H1 (cell line): ENCODE measurements at regions not wholly inside any gene's neighbourhood (a gene's known extent, or its start where the extent isn't known, plus 50 kb on each side); places are given as distances from the start of the nearest gene placed in this dataset.

Experiments
- CTCF ChIA-PET: fragments of 300-600 bp; sonication (Branson Sonifier 250); formaldehyde crosslinking; loops from one replicate; lab custom pipeline; 2021; ENCODE audit not compliant: partially characterized antibody; lab: Charles Lee
- POLR2A ChIA-PET: fragments of 300-600 bp; sonication (Branson Sonifier 250); formaldehyde crosslinking; loops from one replicate; lab custom pipeline; 2021; ENCODE audit warnings: inconsistent platforms; ENCODE audit not compliant: partially characterized antibody; lab: Charles Lee
- DNase-seq, 2 experiments: peaks; one replicate each; pipeline versions ENCODE4 v3.0.0 to v3.0.0-alpha.2; 2010 to 2022; ENCODE audit warnings: low spot score in 2 of 2, low read depth in 1 of 2, mixed read lengths in 1 of 2
- FAIRE-seq: peaks from 2 replicates; lab custom pipeline; 2011; peaks lifted over from hg19 to GRCh38; lab: Jason Lieb, UNC
- H2AFZ ChIP-seq: 2 replicates; pipeline ENCODE4 v1.8.1; 2012; ENCODE audit warnings: low read length, inconsistent platforms
- H2AK5ac ChIP-seq: 2 replicates; pipeline ENCODE4 v1.6.1; 2013; ENCODE audit warnings: low read depth, low read length
- H2BK120ac ChIP-seq: replicated peaks from 2 replicates; pipeline ENCODE3; 2013; ENCODE audit warnings: low read depth, low read length, inconsistent platforms
- H2BK12ac ChIP-seq: 2 replicates; pipeline ENCODE4 v1.6.1; 2013; ENCODE audit warnings: low read depth, low read length
- H2BK15ac ChIP-seq: 2 replicates; pipeline ENCODE4 v1.6.1; 2013; ENCODE audit warnings: low read length
- H2BK20ac ChIP-seq: 2 replicates; pipeline ENCODE4 v1.6.1; 2013; ENCODE audit warnings: low read length
- H2BK5ac ChIP-seq: 2 replicates; pipeline ENCODE4 v1.6.1; 2013; ENCODE audit warnings: low read depth, low read length
- H3K14ac ChIP-seq: 2 replicates; pipeline ENCODE4 v1.6.1; 2013; ENCODE audit warnings: inconsistent platforms; ENCODE audit not compliant: insufficient read length
- H3K18ac ChIP-seq: 2 replicates; pipeline ENCODE4 v1.6.1; 2013; ENCODE audit warnings: low read length; ENCODE audit errors: extremely low read depth
- H3K23ac ChIP-seq: 2 replicates; pipeline ENCODE4 v1.6.1; 2013; ENCODE audit warnings: inconsistent platforms; ENCODE audit not compliant: insufficient read length
- H3K23me2 ChIP-seq: 2 replicates; pipeline ENCODE4 v1.6.1; 2013; ENCODE audit warnings: low read depth, low read length
- H3K27ac ChIP-seq: 2 replicates; pipeline ENCODE4 v1.6.1; 2011; ENCODE audit warnings: low read depth, low read length, inconsistent platforms
- H3K27me3 ChIP-seq, 4 experiments: replicated peaks in 1 of 4; 1 replicate in 1 of 4; 2 replicates in 3 of 4; pipeline versions ENCODE4 v1.6.1 to v1.8.1; 2011 to 2013; ENCODE audit warnings: low read length in 3 of 4, mild to moderate bottlenecking in 3 of 4, inconsistent platforms in 2 of 4, mixed read lengths in 2 of 4, moderate library complexity in 1 of 4; ENCODE audit not compliant: control insufficient read depth in 3 of 4, insufficient read depth in 3 of 4; ENCODE audit errors: extremely low read depth in 1 of 4
- H3K36me3 ChIP-seq, 4 experiments: 2 replicates each; pipeline versions ENCODE4 v1.6.1 to v1.8.1; 2011 to 2013; ENCODE audit warnings: mild to moderate bottlenecking in 4 of 4, low read length in 3 of 4, moderate library complexity in 2 of 4, control low read depth in 1 of 4, inconsistent platforms in 1 of 4; ENCODE audit not compliant: insufficient read depth in 4 of 4, control insufficient read depth in 2 of 4
- H3K4ac ChIP-seq: replicated peaks from 2 replicates; pipeline ENCODE3; 2013; ENCODE audit warnings: low read length, low read depth, mixed read lengths, inconsistent platforms; ENCODE audit not compliant: insufficient read length
- H3K4me1 ChIP-seq, 4 experiments: replicated peaks in 1 of 4; 1 replicate in 1 of 4; 2 replicates in 3 of 4; pipeline versions ENCODE4 v1.6.1 to v1.8.1; 2011 to 2013; ENCODE audit warnings: low read length in 3 of 4, inconsistent platforms in 2 of 4, mixed read lengths in 1 of 4; ENCODE audit not compliant: insufficient read depth in 4 of 4, control insufficient read depth in 3 of 4
- H3K4me2 ChIP-seq, 2 experiments: 2 replicates each; pipeline versions ENCODE4 v1.6.1 to v1.8.1; 2011 to 2013; ENCODE audit warnings: low read depth in 2 of 2, low read length in 2 of 2, control low read depth in 1 of 2, inconsistent platforms in 1 of 2, mild to moderate bottlenecking in 1 of 2; ENCODE audit not compliant: insufficient read depth in 1 of 2
- H3K4me3 ChIP-seq, 4 experiments: fragments of 200-600, 300-600 bp in 1 of 4; sonication (generic), shearing (Covaris generic), sonication (Bioruptor Twin) in 1 of 4; 2 replicates each; pipeline versions ENCODE4 v1.5.1 to v1.8.1; 2011 to 2016; ENCODE audit warnings: low read length in 4 of 4, low read depth in 3 of 4, control low read depth in 2 of 4, inconsistent platforms in 2 of 4, mild to moderate bottlenecking in 2 of 4, mixed read lengths in 1 of 4, moderate library complexity in 1 of 4; ENCODE audit not compliant: insufficient read depth in 2 of 4; ENCODE audit errors: extremely low read depth in 1 of 4
- H3K56ac ChIP-seq: replicated peaks from 2 replicates; pipeline ENCODE3; 2013; ENCODE audit warnings: low read depth, mild to moderate bottlenecking, mixed read lengths, low read length, inconsistent platforms; ENCODE audit not compliant: insufficient read length
- H3K79me1 ChIP-seq: 2 replicates; pipeline ENCODE4 v1.6.1; 2013; ENCODE audit warnings: low read depth, low read length, control low read depth
- H3K79me2 ChIP-seq, 2 experiments: 2 replicates each; pipeline versions ENCODE4 v1.6.1 to v1.8.1; 2012 to 2013; ENCODE audit warnings: low read length in 2 of 2, mild to moderate bottlenecking in 2 of 2, inconsistent platforms in 1 of 2; ENCODE audit not compliant: insufficient read depth in 2 of 2, control insufficient read depth in 1 of 2
- H3K9ac ChIP-seq, 4 experiments: replicated peaks in 1 of 4; 1 replicate in 1 of 4; 2 replicates in 3 of 4; pipeline versions ENCODE4 v1.6.1 to v1.8.1; 2011 to 2013; ENCODE audit warnings: low read depth in 3 of 4, low read length in 3 of 4, control low read depth in 2 of 4, mild to moderate bottlenecking in 2 of 4, moderate library complexity in 2 of 4, inconsistent platforms in 1 of 4; ENCODE audit errors: extremely low read depth in 1 of 4
- H3K9me3 ChIP-seq, 2 experiments: 2 replicates each; pipeline versions ENCODE4 v1.6.1 to v1.8.1; 2012 to 2013; ENCODE audit warnings: mild to moderate bottlenecking in 2 of 2, moderate library complexity in 2 of 2, control low read depth in 1 of 2, inconsistent platforms in 1 of 2, low read depth in 1 of 2, low read length in 1 of 2, mixed read lengths in 1 of 2; ENCODE audit not compliant: insufficient read depth in 2 of 2
- H4K20me1 ChIP-seq, 2 experiments: replicated peaks in 1 of 2; 2 replicates each; pipeline versions ENCODE3 to v1.8.1; 2011 to 2013; ENCODE audit warnings: inconsistent platforms in 2 of 2, low read length in 2 of 2, mild to moderate bottlenecking in 1 of 2; ENCODE audit not compliant: insufficient read depth in 2 of 2, control insufficient read depth in 1 of 2
- H4K5ac ChIP-seq: 2 replicates; pipeline ENCODE4 v1.6.1; 2013; ENCODE audit warnings: low read length, low read depth, mixed read lengths, inconsistent platforms; ENCODE audit not compliant: insufficient read length
- H4K8ac ChIP-seq: 2 replicates; pipeline ENCODE4 v1.8.0; 2013; ENCODE audit warnings: mild to moderate bottlenecking, moderate library complexity, low read length, inconsistent platforms; ENCODE audit not compliant: insufficient read depth; ENCODE audit errors: extremely low read depth
- H4K91ac ChIP-seq: replicated peaks from 2 replicates; pipeline ENCODE3; 2013; ENCODE audit warnings: low read length, mixed read lengths, inconsistent platforms; ENCODE audit not compliant: insufficient read length
- BRCA1 ChIP-seq: IDR thresholded peaks from 2 replicates; pipeline ENCODE4 v1.6.1; 2012; ENCODE audit warnings: low read depth, low read length, improper control_type of control experiment
- CTBP2 ChIP-seq: IDR thresholded peaks from 2 replicates; pipeline ENCODE4 v1.7.0; 2011; ENCODE audit warnings: borderline replicate concordance, mild to moderate bottlenecking, moderate library complexity, mixed read lengths, low read length; ENCODE audit not compliant: insufficient read depth, insufficient read length
- E2F6 ChIP-seq: IDR thresholded peaks from 2 replicates; pipeline ENCODE4 v1.6.1; 2012; ENCODE audit warnings: inconsistent platforms
- FOSL1 ChIP-seq: IDR thresholded peaks from 2 replicates; pipeline ENCODE4 v1.6.1; 2011; ENCODE audit warnings: mild to moderate bottlenecking, low read depth, low read length, moderate library complexity; ENCODE audit not compliant: insufficient read depth
- GABPA ChIP-seq: IDR thresholded peaks from 2 replicates; pipeline ENCODE4 v1.6.1; 2011; ENCODE audit warnings: mild to moderate bottlenecking, low read length, moderate library complexity, borderline replicate concordance; ENCODE audit not compliant: insufficient read depth
- GTF2F1 ChIP-seq: IDR thresholded peaks from 2 replicates; pipeline ENCODE4 v1.6.1; 2012; ENCODE audit warnings: low read depth, low read length, improper control_type of control experiment, borderline replicate concordance
- JUND ChIP-seq: IDR thresholded peaks from 2 replicates; pipeline ENCODE4 v1.6.1; 2011; ENCODE audit warnings: mild to moderate bottlenecking, improper control_type of control experiment, low read length
- MAFK ChIP-seq: IDR thresholded peaks from 2 replicates; pipeline ENCODE4 v1.6.1; 2012; ENCODE audit warnings: low read depth, mild to moderate bottlenecking, improper control_type of control experiment, low read length
- NRF1 ChIP-seq: IDR thresholded peaks from 2 replicates; pipeline ENCODE4 v1.6.1; 2011; ENCODE audit warnings: mild to moderate bottlenecking, low read depth, low read length, improper control_type of control experiment
- RXRA ChIP-seq: IDR thresholded peaks from 2 replicates; pipeline ENCODE4 v1.6.1; 2011; ENCODE audit warnings: low read depth, mild to moderate bottlenecking, low read length, moderate library complexity; ENCODE audit not compliant: insufficient read depth
- SP1 ChIP-seq: IDR thresholded peaks from 2 replicates; pipeline ENCODE4 v1.6.1; 2011; ENCODE audit warnings: low read depth, low read length
- SP2 ChIP-seq: IDR thresholded peaks from 2 replicates; pipeline ENCODE4 v1.6.1; 2012; ENCODE audit warnings: mild to moderate bottlenecking, low read length, inconsistent platforms
- TAF1 ChIP-seq: IDR thresholded peaks from 2 replicates; pipeline ENCODE4 v1.6.1; 2011; ENCODE audit warnings: mild to moderate bottlenecking, low read depth, low read length
- YY1 ChIP-seq: IDR thresholded peaks from 2 replicates; pipeline ENCODE4 v1.6.1; 2011; ENCODE audit warnings: low read depth, mild to moderate bottlenecking, low read length
- ZNF274 ChIP-seq: IDR thresholded peaks from 2 replicates; pipeline ENCODE4 v1.7.0; 2012; ENCODE audit warnings: low read length, borderline replicate concordance; ENCODE audit errors: extremely low read depth
- WGBS, 2 experiments: shearing (Covaris generic) in 1 of 2; methylation state at CpG; one replicate each; pipeline versions ENCODE4 v1.1.6 to v1.1.7; 2013 to 2015; ENCODE audit warnings: low lambda C conversion rate in 2 of 2, mixed read lengths in 2 of 2, inconsistent platforms in 1 of 2, low coverage in 1 of 2, missing lambda C conversion rate in 1 of 2; ENCODE audit not compliant: insufficient replicate concordance in 2 of 2, insufficient coverage in 1 of 2, insufficient read length in 1 of 2; ENCODE audit errors: extremely low coverage in 1 of 2, missing lambda C conversion rate in 1 of 2; 5-methylcytosine and 5-hydroxymethylcytosine counted together

GRCh38 chr2:145692971-145693478, 1173.1 kb upstream of the ZEB2 start:
- ChIA-PET POLR2A (no interaction called here), CTCF (interaction anchor here (0.9 kb wide), 1 partner anchor 131 kb away, joined by 3 read pairs; no protein-coding TSS in a partner anchor)
- H3K23me2 ChIP-seq: no peaks in the 10 kb centered on the region; the same call in 1 of the 2 replicates
- H3K4me1 ChIP-seq: peaks cover 0 to under 1% (median 0%) of the 10 kb centered on the region in 4 experiments; a peak in 1 of 7 replicates
- no peak overlapping the region for H2BK15ac ChIP-seq
- no peak overlapping the region for H2AK5ac ChIP-seq
- H3K4me2 ChIP-seq: no peak overlapping the region
- H3K27me3 ChIP-seq: no peaks in the 10 kb centered on the region
- no peak overlapping the region for H4K5ac ChIP-seq
- H3K79me2 ChIP-seq: no peaks in the 10 kb centered on the region
- H3K4me3 ChIP-seq: no peak overlapping the region
- no peak overlapping the region for H3K14ac ChIP-seq
- no peak overlapping the region for H4K91ac ChIP-seq
- no peaks in the 10 kb centered on the region for H3K9me3 ChIP-seq
- DNase-seq (no peak), FAIRE-seq (no peak)
- no peaks in the 10 kb centered on the region for H4K20me1 ChIP-seq
- H2BK12ac ChIP-seq: no peak overlapping the region
- H3K27ac ChIP-seq: no peak overlapping the region
- H4K8ac ChIP-seq: no peak overlapping the region
- H3K4ac ChIP-seq: no peak overlapping the region
- H3K23ac ChIP-seq: no peak overlapping the region
- H2BK20ac ChIP-seq: no peak overlapping the region
- H3K56ac ChIP-seq: no peak overlapping the region
- H2BK5ac ChIP-seq: no peak overlapping the region
- H3K18ac ChIP-seq: no peak overlapping the region
- no peaks in the 10 kb centered on the region for H3K36me3 ChIP-seq
- no peaks in the 10 kb centered on the region for H3K79me1 ChIP-seq
- H2BK120ac ChIP-seq: no peak overlapping the region
- peak overlapping the region; percentile 41; the same call in 1 of the 2 replicates for H2AFZ ChIP-seq
- no peak overlapping the region for H3K9ac ChIP-seq
- 95% methylated on average over 3 of the region's 3 CpGs; no CpG with 5 or more reads in 1 of the 2 experiments for WGBS, 2 experiments
- no peak for TF ChIP-seq SP1
- TF ChIP-seq NRF1: no peak
- TF ChIP-seq FOSL1: no peak
- TF ChIP-seq TAF1: no peak
- no peak for TF ChIP-seq RXRA
- TF ChIP-seq GABPA: no peak
- TF ChIP-seq SP2: no peak
- TF ChIP-seq YY1: no peak
- TF ChIP-seq JUND: no peak
- TF ChIP-seq MAFK: no peak
- TF ChIP-seq CTBP2: no peak
- TF ChIP-seq GTF2F1: no peak
- TF ChIP-seq E2F6: no peak
- TF ChIP-seq ZNF274: no peak
- no peak for TF ChIP-seq BRCA1
